WI38 (cell line): ENCODE measurements at regions not wholly inside any gene's neighbourhood (a gene's known extent, or its start where the extent isn't known, plus 50 kb on each side); places are given as distances from the start of the nearest gene placed in this dataset.
"Not testable (repeated sequence)": the region's sequence is repeated elsewhere in the genome, so short reads cannot be mapped to it uniquely, and the experiment has no call there.

Source experiments
- H3K4me3 ChIP-seq: 2 replicates; pipeline ENCODE4 v1.5.1; 2011; ENCODE audit warnings: low read depth, mild to moderate bottlenecking, control low read depth, low read length
- TF ChIP-seq, protein P1 (sequence below): IDR thresholded peaks from 2 replicates; pipeline ENCODE4 v1.5.1; 2012; ENCODE audit warnings: low read depth, mild to moderate bottlenecking, control low read depth, low read length

DNA sequence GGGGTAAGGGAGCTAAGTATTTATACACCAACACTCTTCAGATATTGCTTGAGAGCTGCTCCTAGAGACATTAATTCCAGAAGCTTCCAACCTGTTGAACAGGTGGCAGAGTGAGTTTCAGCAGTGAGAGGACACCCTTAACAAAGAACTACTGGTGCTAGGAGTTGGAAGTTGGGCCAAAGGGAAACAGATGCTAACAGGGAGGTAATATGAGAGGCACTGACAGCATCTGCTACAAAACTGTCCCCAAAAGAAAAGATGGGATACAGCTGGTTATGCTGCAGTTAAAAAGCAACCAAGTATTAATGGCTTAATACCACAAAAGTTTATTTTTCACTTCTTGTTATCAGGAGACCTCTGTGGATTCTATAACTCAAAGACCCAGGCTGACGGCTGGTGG, 104.5 kb upstream of the SATB1 start:
- TF ChIP-seq, protein P1, sequence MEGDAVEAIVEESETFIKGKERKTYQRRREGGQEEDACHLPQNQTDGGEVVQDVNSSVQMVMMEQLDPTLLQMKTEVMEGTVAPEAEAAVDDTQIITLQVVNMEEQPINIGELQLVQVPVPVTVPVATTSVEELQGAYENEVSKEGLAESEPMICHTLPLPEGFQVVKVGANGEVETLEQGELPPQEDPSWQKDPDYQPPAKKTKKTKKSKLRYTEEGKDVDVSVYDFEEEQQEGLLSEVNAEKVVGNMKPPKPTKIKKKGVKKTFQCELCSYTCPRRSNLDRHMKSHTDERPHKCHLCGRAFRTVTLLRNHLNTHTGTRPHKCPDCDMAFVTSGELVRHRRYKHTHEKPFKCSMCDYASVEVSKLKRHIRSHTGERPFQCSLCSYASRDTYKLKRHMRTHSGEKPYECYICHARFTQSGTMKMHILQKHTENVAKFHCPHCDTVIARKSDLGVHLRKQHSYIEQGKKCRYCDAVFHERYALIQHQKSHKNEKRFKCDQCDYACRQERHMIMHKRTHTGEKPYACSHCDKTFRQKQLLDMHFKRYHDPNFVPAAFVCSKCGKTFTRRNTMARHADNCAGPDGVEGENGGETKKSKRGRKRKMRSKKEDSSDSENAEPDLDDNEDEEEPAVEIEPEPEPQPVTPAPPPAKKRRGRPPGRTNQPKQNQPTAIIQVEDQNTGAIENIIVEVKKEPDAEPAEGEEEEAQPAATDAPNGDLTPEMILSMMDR, result no peak

DNA sequence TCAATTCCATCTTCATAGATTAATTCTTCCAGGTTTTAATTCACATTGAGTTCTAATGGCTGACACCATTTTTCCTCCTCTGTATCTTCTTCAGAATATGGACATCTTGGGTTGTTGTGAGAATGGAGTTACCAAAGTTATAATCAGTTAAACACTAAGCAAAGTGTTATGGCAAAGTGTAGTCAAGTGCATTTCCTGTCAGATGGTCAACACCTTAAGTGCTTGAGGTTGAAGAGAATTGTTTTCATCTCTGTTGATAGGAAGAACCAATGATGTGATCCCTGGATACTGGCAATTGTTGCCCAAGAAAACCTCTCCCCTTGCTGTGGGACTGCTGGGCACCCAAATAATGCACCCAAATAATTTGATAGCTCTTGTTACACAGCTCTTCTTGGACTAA, 102.6 kb upstream of the SATB1 start:
- TF ChIP-seq, protein P1, result no peak
- no peak overlapping the region for H3K4me3 ChIP-seq

More for the DNA sequence above, 104.5 kb upstream of the SATB1 start:
- no peak overlapping the region for H3K4me3 ChIP-seq

DNA sequence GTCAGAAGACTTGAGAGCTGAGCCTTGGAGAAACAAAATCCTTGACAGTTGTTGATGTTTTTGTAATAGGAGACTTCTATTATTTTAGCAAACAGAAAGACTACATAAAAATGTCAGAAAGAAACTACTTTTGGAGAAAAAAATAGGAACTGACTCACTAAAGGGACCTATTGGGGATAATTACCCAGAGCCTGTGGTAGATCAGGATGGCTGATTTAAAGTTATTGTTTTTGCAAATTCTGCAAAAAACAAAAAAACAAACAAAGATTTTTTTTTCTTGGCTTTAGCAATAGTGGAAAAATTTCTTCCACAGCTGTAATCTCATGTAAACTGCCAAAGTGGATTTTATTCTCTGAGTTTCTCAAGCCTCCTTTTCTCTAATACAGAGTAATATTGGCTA, 101.5 kb upstream of the SATB1 start:
- TF ChIP-seq, protein P1, result no peak
- no peak overlapping the region for H3K4me3 ChIP-seq

DNA sequence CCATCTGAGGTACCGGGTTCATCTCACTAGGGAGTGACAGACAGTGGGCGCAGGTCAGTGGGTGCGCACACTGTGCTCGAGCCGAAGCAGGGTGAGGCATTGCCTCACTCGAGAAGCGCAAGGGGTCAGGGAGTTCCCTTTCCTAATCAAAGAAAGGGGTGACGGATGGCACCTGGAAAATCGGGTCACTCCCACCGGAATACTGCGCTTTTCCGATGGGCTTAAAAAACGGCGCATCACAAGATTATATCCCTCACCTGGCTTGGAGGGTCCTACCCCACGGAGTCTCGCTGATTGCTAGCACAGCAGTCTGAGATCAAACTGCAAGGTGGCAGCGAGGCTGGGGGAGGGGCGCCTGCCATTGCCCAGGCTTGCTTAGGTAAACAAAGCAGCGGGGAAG, 91.0 kb upstream of the SATB1 start:
- not testable (repeated sequence) for H3K4me3 ChIP-seq

DNA sequence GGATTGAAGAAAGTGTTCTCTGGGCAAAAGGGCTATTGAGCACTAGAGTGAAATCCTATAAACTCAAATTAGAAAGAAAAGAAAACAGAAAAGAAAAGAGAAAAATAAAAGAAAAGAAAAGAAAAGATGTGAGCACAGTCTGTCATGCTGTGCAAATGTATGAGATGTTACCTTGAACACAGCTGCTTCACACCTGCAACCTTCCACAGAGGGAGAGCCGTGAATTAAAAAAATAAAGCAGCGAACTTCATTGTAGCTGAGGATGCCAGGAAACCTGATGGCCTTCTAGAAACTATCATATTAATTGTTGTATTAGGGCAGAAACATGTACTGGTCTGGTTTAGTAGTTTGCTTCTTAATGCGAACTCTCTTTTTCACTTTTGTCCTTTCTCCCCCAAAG, 88.0 kb upstream of the SATB1 start:
- TF ChIP-seq, protein P1, result no peak

DNA sequence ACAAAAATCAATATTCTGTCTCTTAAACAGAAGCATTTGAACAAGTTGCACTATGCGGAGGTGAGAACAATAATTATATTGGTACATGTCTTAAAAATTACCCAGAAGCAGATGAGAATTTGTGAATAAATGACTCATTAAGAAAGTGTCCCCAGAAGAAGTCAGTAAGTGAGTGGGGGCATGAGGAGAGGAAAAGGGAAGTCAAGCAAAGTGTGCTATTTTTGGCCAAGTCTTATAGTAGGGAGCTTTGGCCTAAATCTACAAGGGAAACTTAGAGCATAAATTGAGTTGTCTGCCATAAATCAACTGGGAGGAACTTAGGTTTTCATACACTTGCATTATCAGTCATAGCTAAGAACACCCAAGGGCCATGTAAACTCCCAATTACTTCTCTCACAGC, 86.9 kb upstream of the SATB1 start:
- TF ChIP-seq, protein P1, result no peak
- no peak overlapping the region for H3K4me3 ChIP-seq

More for the DNA sequence above, 88.0 kb upstream of the SATB1 start:
- no peak overlapping the region for H3K4me3 ChIP-seq

DNA sequence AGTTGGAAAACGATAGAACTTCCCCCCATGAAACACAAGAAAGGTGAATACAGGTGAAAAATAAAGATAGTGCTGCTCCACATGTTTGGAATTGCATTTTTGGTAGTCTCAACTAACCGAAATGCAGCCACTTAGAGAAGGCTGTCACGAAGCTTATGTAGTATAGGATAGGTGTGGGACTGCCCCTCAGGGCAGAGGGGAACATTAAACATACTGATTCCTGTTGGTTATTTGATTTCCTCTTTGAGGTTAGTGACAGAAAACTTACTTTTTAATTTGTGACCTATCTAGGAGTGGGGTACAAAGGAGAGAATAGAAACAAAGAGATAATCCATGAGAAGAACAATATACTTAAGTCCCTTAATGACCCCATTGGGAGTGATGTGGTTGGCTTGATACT, 85.8 kb upstream of the SATB1 start:
- no peak overlapping the region for H3K4me3 ChIP-seq
- TF ChIP-seq, protein P1, result no peak

DNA sequence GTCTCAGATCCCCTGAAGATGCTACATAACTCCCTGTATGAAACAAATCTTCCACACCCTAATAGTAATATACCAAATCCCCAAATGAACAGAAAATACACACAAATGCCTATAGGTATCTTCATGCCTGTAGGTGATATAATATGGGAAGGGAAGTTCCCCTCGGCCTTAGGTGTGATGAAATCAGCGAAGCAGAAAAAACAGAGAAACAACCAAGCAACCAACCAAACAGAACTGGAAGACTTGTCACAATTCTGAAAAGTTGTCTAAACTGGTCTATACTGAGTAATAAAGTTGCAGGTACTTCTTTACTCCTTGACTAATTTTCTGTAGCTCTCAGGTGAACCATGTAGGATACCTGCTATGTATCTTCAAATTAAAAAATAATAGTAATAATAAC, 82.2 kb upstream of the SATB1 start:
- TF ChIP-seq, protein P1, result no peak

More for the DNA sequence above, 82.2 kb upstream of the SATB1 start:
- H3K4me3 ChIP-seq, result no peak overlapping the region
